ENCODE measurements at regions not wholly inside any gene's neighbourhood (a gene's known extent, or its start where the extent isn't known, plus 50 kb on each side); places are given as distances from the start of the nearest gene placed in this dataset.

- TF ChIP-seq CTCF (IDR thresholded peaks at IDR 0.05) (no peak), POLR2A (IDR thresholded peaks at IDR 0.05) (no peak)
These were observed 136.9 kb upstream of the PRSS1 start for GRCh38 chr7:142612237-142612881.
